GM21423 (cell line): ENCODE measurements at regions not wholly inside any gene's neighbourhood (a gene's known extent, or its start where the extent isn't known, plus 50 kb on each side); places are given as distances from the start of the nearest gene placed in this dataset.
"Not testable (repeated sequence)": the region's sequence is repeated elsewhere in the genome, so short reads cannot be mapped to it uniquely, and the experiment has no call there.

ENCODE experiments used
- ATAC-seq: cut with Tn5 transposase; IDR thresholded peaks from one replicate; pipeline ENCODE4 v1.9.1; 2021; ENCODE audit warnings: mild to moderate bottlenecking, moderate library complexity; ENCODE audit not compliant: unreplicated experiment

GRCh38 chr17:26936645-26937044, 357.3 kb upstream of the WSB1 start:
- not testable (repeated sequence) for ATAC-seq

- not testable (repeated sequence) for ATAC-seq
Observed at GRCh38 chr17:26937750-26938322, 356.1 kb upstream of the WSB1 start.

GRCh38 chr17:26939755-26940154, 354.2 kb upstream of the WSB1 start:
- not testable (repeated sequence) for ATAC-seq

GRCh38 chr17:26940587-26940986, 353.3 kb upstream of the WSB1 start:
- not testable (repeated sequence) for ATAC-seq

- ATAC-seq: no peak
Observed at GRCh38 chr17:26962255-26963162, 331.4 kb upstream of the WSB1 start.

- no peak for ATAC-seq
Observed at GRCh38 chr17:26963163-26963503, 330.8 kb upstream of the WSB1 start.

GRCh38 chr17:26965898-26966624, 327.9 kb upstream of the WSB1 start:
- ATAC-seq: not testable (repeated sequence)

GRCh38 chr17:26966625-26967179, 327.2 kb upstream of the WSB1 start:
- not testable (repeated sequence) for ATAC-seq

GRCh38 chr17:26981845-26982425, 312.0 kb upstream of the WSB1 start:
- ATAC-seq: not testable (repeated sequence)

- not testable (repeated sequence) for ATAC-seq
Observed at GRCh38 chr17:26982563-26982962, 311.4 kb upstream of the WSB1 start.

- ATAC-seq: not testable (repeated sequence)
Observed at GRCh38 chr17:26987851-26988250, 306.1 kb upstream of the WSB1 start.

- not testable (repeated sequence) for ATAC-seq
Observed at GRCh38 chr17:26994648-26995047, 299.3 kb upstream of the WSB1 start.

- not testable (repeated sequence) for ATAC-seq
Observed at GRCh38 chr17:26996146-26996916, 297.6 kb upstream of the WSB1 start.

- not testable (repeated sequence) for ATAC-seq
Observed at GRCh38 chr17:27007734-27008531, 286.0 kb upstream of the WSB1 start.

- ATAC-seq: no peak
Observed at GRCh38 chr17:27009087-27009486, 284.8 kb upstream of the WSB1 start.

- not testable (repeated sequence) for ATAC-seq
Observed at GRCh38 chr17:27010138-27010537, 283.8 kb upstream of the WSB1 start.

- ATAC-seq: not testable (repeated sequence)
Observed at GRCh38 chr17:27030552-27030951, 263.4 kb upstream of the WSB1 start.

GRCh38 chr17:27038676-27039075, 255.2 kb upstream of the WSB1 start:
- no peak for ATAC-seq

- ATAC-seq: not testable (repeated sequence)
Observed at GRCh38 chr17:27045039-27045438, 248.9 kb upstream of the WSB1 start.
